GM18870 (cell line): ENCODE measurements at regions not wholly inside any gene's neighbourhood (a gene's known extent, or its start where the extent isn't known, plus 50 kb on each side); places are given as distances from the start of the nearest gene placed in this dataset.
"Not testable (repeated sequence)": the region's sequence is repeated elsewhere in the genome, so short reads cannot be mapped to it uniquely, and the experiment has no call there.

ENCODE experiments used
- ATAC-seq: cut with Tn5 transposase; IDR thresholded peaks from one replicate; pipeline ENCODE4 v1.9.1; 2021; ENCODE audit warnings: moderate library complexity; ENCODE audit not compliant: unreplicated experiment

DNA sequence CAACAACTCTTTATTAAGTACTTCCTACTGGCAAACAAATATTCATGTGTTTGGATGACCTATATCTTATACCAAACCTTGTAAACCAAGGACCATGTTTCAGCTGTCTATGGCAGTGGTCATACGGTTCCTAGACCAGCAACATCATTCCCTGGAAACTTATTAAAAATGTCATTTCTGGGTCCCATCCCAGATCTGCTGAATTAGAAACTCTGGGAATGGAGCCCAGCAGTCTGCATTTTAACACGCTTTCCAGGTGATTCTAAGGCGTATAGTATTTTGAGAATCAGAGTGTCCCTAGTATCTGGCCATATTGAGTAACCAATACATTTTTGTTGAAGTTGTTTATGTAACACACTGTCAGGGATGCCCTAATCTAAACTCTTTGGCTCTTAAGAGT is 363.4 kb upstream of the LRRC3B start:
- ATAC-seq: no peak

DNA sequence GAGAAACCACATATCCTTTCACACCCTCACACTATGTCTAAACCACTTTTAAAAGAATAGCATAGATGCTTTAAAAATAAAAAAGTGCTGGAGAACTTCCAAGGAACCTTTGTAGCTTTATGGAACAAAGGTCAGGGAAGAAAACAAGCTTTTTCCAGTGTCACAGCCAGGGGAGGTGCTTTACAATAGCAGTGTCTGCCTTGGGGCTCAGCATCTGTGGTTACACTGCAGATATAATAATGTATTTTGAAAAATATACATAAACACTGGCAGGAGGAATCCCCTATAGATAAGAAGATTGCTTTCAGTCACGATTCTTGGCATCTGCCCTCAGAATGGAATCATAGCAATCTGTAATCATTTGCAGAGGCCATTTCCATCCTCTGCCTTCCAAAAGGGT is 362.4 kb upstream of the LRRC3B start:
- no peak for ATAC-seq

DNA sequence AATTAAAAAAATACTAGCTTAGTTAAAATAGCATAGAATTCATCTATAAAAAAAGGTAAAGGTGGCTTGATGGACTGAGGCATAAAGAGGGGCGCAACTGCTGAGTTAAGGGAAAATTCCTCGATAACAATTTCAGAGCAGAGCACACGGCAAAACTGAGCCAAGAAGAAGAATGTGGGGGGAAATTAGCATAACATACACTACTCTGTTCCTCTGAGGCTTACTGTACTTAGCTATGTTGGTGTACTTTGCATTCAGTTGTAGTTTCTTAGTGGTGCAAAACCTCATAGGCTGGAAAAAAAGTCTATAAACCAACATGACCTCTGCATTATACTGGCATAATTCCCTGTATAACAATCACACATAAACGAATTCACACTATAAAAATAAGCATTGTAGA is 357.9 kb upstream of the LRRC3B start:
- no peak for ATAC-seq

DNA sequence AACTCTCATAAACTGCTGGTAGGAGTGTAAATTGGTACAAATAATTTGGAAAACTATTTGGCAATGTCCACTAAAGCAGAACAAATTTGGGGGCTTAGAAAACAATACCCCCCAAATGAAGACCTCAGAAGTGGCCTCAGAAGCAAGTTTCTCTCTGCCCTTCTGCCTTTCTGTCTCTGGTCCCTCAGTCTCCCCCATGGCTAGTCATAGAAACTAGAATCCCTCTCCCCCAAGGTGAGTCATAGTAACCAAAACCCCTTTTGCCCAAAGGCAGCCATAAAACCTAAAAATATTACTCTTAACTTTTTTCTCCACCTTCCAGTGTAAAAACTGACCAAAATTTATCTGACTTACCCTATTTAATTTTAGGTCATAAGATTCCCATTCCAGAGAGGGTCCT is 350.7 kb upstream of the LRRC3B start:
- ATAC-seq: no peak

DNA sequence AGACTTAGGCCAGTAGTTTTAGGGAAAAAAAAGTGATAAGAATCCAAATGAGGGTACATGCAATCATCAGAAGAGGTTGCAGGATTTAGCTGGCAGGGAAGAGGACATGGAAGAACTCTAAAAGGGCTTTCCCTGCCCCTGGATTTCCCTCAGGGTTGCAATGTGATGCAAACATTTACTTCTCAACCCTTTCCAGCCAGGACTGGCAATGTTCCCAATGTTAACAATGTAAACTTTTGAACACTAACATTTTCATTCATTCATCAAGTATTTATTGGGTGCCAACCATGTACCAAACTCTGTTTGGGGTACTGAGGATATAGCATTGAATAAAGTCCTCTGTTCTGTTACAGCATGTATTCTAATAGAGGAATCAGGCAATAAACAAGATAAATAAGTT is 349.4 kb upstream of the LRRC3B start:
- ATAC-seq: no peak

DNA sequence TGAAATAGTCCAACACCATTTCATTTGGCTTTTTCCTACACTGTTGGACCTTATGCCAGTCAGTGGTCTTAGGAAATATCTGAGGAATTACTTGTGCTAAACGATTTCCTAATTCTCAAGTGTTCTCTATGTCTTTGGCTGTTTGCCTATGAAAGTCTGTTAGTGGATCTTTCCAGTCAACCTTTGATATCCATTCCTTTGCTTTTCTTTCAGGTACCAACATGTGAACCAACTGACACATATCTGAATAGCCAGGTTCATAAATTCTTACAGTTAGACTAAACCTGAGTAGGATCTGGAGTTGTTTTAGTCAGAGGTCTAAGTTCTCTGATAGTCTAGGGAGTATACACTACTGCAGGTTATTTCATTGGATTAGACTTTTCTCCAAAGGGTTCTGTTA is 343.5 kb upstream of the LRRC3B start:
- ATAC-seq: no peak

DNA sequence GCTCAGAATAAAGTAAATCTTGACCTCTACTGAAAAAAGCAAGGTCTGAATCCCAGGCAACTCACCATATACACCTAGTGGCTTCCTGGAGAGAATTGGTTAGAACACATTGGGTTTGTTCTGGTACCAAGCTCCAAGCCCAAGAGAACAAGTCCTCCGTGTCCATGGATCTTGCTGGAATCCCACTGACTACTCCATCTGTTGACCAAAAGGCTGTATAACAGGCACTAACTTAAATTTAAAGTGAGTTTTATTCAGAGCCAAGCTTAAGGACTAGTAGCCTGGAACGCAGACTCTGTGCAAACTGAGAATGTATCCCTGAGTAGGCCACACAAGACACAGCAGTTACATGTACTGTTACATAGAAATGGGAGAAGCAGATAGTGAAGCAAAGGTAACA is 342.1 kb upstream of the LRRC3B start:
- no peak for ATAC-seq

DNA sequence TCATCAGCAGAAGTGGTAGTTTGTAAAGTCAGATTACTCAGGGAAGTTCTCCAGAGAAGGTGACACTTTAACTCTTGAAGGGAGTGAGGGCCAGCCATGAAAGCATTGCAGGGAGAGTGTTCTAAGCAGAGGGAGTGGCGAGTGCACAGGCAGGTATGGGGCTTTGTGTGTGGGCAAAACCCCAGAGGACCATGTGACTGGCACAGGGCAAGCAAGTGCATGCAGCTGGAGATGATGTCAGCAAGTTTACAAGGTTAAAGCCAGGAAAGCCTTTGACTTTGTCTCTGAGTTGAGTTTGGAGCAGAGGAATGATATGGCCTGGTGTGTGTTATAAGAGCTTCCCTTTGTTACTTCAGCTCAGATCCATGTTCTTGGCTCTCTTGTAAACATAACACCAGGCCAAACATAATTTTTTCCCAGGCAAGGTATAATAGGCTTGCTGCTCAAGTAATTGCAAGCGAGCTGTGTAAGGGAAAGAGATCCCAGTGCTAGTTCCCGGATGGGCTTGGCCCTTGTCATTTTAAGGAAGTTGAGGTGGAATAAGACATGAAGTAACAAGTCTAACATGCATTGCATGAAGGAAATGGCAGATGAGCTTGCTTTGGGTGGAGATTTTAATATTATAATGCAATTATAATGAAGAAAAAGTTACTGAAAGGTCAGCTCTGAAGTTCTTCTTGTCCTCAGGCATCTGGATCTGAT is 341.1 kb upstream of the LRRC3B start:
- ATAC-seq: no peak

DNA sequence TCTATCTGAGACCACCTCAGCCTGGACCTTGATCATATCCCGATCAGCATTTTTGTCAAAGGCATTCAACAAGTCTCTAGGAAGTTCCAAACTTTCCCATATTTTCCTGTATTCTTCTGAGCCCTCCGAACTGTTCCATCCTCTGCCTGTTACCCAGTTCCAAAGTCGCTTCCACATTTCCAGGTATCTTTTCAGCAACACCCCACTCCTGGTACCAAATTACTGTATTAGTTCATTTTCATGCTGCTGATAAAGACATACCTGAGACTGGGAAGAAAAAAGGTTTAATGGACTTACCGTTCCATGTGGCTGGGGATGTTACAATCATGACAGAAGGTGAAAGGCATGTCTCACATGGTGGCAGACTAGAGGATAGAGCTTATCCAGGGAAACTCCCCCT is 338.1 kb upstream of the LRRC3B start:
- not testable (repeated sequence) for ATAC-seq

DNA sequence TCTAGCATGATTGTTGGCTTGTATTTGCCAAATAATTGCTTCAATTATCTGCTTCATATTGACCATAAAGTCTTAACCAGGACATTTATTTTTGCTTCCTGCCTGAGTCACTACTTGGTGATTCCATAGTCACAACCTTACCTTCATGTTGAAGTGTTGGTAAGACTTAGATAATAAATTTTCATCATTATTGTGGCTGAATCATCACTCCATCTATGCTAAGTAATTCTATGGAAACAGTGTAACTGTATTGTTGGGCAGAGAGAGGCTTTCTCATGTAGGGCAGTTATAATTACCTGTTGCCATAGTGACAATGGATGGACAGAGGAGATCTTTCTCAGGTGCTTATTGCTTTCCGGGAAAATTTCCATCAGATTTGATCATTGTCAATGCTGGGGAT is 330.7 kb upstream of the LRRC3B start:
- no peak for ATAC-seq

DNA sequence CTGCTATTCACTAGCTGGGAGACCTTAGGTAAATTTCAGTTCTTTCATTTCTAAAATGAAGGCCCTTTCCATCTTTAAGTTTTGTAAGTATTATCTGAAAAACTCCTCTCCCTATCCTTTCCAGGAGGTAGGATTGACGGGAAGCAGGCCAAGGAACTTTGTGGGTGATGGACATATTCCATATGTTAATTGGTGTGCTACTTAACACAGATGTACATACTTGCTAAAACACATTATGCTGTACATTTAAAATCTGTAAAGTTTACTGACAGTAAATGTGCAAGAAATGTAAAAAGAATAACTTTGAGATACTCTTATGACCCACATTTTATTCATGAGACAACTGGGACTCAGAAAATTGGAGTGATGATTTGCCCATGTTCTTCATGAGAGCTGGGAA is 329.8 kb upstream of the LRRC3B start:
- ATAC-seq: no peak

DNA sequence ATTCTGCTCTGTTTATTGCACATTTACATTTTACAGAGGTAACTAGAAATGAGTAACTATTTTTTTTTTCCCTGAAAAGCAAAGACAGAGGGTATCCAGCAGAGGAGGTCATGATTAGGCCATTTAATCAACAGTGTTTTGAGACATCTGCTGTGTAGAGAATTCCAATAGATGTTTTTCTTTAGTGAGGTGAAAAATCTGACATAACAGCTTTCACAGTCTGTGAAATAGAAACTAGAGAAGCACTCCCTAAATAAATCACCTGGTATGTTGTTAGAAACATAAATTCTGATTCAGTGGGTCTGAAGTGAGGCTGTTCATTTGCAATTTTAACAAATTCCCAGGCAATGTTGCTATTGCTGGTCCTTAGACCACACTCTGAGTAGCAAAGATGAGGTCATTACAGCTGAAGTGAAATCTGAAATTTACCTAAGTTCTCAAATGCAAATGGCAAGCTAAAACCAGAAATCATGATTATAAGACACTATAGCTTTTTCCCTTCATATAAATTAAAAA is 329.2 kb upstream of the LRRC3B start:
- no peak for ATAC-seq

DNA sequence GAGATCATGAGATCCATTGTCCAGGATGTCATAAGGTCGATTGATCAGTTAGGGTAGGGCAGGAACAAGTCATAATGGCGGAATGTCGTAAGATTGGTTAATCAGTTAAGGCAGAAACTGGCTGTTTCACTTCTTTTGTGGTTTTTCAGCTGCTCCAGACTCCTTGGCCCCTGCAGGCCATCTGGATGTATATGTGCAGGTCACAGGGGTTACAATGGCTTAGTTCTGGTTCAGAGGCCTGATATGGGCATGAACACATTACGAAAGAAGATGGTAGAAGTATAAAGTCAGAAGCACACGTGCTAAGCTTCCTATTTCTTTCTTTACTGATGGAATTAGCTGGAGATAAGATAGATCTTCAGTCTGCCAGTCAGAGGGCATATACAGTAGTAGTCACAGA is 315.4 kb upstream of the LRRC3B start:
- ATAC-seq: no peak

DNA sequence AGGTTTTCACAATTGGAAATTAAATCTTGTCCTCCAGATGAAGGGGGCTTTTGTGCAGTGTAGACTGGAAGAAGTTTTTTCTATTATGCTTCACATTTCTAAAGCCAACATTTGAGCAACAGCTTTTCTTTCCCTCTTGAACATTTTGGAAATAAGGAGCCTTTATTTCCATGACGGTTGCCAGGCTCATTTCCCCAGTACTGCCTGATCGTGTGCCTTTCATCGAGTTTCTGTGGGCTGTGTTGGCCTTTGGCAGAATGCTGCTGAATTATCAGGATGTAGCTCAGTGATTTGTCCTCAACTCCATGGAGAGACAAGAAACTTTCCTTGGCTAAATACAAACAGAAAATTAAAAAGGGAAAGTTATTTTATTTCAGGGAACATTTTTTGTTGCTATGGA is 314.8 kb upstream of the LRRC3B start:
- ATAC-seq: no peak

DNA sequence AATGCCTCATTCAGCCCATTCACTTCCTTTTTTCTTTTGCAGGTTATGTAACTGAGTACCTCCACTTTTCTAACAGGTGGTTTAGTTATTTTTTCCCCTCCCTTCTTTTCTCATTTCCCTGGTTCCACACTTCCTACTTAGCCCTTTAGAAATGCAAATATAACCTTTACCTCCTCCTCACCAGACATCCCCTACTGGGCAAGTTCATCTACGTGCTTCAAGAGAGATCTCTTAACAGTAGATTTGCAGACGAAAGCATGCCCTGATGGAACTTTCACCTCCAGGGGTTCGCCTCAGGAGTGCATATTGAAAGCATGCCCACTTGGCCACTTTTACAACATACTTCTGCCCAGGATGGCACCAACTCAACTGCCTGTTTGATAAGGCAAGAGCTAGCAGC is 314.1 kb upstream of the LRRC3B start:
- ATAC-seq: no peak

DNA sequence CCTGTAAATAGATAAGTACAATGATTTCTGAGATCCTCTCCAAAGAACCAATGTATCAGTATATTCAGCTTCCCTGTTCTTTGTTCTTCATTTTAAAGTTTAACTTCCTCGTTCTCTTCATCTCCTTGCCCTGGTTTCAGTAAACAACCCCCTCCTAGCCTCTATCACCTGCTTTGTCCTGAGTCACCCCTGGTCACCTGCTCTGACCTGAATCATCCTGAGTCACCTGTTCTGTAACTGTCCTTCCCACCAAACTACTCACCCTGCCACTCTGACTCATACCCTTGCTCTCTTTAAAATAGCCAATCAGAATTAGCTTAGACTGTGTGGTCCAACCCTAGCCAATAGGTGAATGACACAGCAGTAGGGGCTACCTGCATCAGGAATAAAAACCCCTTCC is 313.0 kb upstream of the LRRC3B start:
- ATAC-seq: not testable (repeated sequence)

DNA sequence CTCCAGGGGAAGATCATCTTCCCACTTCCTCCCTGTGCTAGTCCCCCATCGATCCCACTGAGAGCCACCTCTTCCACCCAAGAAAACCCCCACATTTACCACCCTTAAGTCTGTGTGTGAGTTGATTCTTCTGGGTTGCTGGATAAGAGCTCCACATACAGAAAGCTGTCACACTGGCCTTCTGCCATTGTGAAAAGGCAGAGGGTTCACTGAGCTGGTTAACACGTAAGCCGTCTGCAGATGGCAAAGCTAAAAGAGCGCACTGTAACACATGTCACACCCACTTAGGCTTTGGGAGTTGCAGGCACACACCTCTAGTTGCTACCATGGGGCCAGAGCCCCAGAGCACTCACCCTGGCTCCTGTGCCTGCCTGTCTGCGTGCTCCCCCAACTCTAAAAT is 309.8 kb upstream of the LRRC3B start:
- ATAC-seq: no peak

DNA sequence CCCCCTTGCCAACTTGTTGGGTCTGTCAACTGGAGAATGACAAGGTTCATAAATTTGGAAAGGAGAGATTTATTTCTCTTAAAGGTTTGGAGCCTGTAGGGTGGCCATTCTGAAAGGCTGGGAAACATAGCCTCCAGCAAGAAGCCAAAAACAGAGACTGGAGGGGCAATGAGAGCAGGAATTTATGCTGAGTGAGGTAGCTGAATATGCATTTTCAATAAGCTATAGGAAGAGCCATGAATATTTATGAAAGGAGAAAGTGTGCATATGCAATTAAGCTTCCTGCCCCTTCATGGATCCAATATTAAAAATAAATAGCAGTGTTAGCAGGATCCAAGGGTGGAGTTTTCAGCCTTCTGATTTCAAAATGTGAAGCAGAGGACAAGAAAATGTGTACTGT is 306.1 kb upstream of the LRRC3B start:
- ATAC-seq: no peak

DNA sequence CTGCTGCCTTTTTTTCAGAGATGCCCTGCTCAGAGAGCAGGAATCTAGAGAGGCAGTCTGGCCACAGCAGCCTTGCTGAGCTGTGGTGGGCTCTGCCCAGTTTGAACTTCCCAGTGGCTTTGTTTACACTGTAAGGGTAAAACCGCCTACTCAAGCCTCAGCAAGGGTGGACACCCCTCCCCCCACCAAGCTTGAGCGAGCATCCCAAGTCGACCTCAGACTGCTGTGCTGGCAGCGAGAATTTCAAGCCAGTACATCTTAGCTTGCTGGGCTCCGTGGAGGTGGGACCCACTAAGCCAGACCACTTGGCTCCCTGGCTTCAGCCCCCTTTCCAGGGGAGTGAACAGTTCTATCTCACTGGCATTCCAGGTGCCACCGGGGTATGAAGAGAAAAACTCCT is 298.8 kb upstream of the LRRC3B start:
- ATAC-seq: not testable (repeated sequence)

DNA sequence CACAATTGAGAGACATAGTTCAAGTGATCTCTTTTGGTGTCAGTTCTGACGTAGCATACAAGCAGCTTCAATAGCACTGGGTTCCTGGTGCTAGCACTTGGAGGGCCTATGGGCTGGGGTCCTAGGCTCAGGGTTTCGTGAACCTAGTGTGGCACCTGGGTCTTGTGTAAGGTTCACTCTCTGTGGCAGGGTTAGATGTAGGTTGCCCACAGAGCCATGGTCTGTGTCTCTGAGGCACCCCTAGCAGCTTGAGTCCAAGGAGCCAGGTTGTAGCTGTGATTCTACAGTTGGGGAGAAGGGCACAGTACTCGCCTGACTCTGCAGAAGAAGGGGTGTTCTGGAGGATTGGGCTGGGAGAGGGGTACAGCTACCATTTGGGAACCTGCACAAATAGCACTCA is 282.6 kb upstream of the LRRC3B start:
- ATAC-seq: no peak

DNA sequence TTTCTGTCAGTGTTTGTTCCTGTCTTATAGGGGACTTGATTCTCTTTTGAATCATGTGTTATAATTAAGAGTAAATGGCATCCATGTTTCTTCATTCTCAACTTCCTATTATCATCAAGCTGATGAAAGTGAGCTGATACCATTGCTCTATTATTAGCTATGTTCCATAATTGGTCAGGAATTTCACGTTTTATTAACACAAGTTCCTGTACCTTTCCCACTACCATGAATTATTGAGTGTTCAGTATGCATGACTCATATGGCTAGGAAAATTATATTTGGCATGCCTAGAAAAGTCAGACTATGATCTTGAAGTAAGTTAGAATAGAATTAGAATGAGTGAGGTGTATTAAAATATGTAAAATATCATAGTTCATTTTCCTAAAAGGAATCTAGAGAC is 278.9 kb upstream of the LRRC3B start:
- ATAC-seq: no peak

DNA sequence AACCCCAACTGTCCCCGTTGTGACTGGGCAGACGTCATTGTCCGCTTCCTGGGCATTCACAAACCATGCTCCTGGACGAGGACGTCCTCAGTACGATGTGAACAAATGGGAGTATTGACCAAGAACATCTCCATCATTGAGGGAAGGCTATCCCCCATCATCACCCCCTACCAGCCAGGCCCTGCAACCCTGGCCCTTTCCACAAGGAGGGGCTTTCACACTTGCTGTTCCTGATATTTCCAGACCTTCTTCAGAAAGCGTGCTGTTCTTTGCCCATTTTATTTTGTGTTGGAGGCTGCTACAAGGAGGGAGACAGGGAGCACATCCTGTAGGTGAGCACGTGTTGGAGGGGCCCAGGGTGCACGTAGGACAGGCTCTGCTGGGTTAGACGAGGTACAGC is 277.0 kb upstream of the LRRC3B start:
- ATAC-seq: no peak

DNA sequence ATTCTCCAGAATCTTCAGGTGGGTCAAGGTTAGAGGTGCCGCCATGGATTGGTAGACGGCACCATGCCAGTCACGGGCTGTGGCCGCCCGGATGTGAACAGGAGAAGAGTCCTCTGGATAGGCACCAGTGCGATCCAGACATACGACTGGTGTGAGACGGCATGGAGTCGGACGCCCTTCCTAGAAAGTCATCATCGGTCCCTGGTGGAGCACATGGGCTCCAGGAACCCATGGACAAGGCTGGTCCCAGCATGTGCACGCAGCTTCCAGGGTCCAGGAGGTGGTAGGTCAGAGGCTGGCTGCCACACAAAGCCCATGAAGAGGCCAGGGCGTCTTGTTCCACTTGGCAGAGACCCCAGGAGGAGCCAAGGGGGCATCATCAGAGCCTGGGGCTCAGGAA is 276.1 kb upstream of the LRRC3B start:
- no peak for ATAC-seq
